SW480 (cell line): ENCODE measurements at regions not wholly inside any gene's neighbourhood (a gene's known extent, or its start where the extent isn't known, plus 50 kb on each side); places are given as distances from the start of the nearest gene placed in this dataset.

Experiments
- DNase-seq: peaks from one replicate; pipeline ENCODE4 v3.0.0-alpha.2; 2016; ENCODE audit warnings: low spot score

GRCh38 chr2:128726236-128726635, 407.6 kb upstream of the HS6ST1 start:
- no peak for DNase-seq

DNA sequence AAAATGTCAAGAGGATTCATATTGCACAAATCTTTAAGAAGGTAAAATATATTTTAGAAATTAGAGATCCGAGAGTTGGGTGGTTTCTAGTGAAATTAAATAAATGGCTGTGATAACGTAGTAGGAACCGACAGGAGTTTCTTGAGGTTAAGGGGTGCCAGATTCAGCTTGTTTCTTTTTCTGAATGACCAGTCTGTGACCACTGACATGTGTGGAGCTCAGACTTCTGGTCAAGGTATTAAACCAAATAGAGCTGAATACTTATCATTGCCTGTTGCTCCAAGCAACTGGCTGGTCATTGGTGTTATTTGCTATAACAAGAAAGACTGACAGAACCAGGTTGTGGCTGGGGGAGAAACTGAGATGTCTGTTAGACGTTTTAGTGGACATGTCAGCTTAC, 408.2 kb upstream of the HS6ST1 start:
- no peak for DNase-seq

DNA sequence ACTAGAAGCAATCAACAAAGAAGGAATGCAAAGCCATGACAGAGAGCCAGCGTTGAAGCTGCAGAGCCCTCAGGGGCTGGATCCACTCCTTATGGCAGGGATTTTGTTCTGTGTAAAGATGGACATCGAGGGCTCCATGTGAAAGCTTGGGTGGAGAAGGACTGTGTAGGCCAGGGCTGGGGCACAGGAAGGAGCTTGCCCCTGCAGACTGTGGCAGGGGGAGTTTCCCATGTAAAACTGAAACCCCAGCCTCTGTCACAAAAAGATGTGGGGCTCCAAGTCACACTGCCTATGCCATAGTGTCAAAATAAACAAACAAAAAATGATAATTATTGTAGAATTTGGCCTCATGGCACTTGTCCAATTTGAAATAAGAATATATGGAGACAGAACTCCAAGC, 408.7 kb upstream of the HS6ST1 start:
- no peak for DNase-seq

DNA sequence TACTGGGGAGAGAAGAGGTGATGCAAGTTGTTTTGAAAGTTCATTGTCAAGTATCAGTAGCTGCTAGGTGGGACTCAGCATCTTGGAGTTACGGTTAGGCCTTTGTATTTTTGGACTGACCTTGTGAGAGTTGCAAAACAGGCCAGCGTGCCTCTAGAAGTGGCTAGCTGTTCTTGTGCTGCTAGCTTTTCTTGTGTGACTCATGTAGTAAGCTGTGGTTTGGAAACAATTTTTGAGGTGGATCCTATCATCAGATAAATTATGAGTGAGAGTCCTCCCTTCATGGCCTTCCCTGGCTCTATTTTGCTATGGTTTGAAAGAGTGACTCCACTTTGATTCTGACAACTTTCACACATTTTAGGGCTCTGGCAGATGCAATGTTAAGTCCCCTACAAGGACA, 409.2 kb upstream of the HS6ST1 start:
- peak; percentile 30 for DNase-seq

GRCh38 chr2:128729051-128729450, 410.4 kb upstream of the HS6ST1 start:
- DNase-seq: no peak

DNA sequence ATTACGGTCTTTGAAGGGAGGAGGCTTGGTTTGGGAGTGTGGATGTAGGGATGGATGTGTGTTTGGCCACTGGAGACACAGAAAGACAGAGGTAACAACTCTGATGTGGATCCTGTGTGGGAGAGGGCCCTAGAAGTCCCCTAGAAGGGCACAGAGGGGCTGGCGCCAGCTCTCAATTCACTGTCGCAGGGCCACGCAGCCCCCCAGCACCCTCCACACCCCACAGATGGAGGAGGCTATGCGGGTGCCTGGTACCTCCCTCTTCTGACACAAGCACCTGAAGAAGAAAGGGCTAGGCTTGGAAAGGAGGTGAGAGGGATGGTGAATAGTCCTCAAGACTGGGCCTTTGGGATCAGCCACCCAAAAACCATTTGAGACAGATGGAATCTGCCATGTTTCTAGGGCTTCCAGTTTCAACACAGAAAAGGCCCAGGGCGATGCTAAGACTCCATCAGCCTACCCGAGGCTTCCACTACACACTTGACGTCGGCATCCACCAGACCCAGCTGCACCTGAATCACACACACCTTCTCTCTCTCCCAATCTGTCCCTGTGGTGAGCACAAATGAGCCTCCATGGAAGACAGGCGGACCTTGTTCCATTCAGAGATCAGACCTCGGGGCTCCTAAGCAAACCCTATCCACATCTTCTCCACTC, 413.5 kb upstream of the HS6ST1 start:
- no peak for DNase-seq

DNA sequence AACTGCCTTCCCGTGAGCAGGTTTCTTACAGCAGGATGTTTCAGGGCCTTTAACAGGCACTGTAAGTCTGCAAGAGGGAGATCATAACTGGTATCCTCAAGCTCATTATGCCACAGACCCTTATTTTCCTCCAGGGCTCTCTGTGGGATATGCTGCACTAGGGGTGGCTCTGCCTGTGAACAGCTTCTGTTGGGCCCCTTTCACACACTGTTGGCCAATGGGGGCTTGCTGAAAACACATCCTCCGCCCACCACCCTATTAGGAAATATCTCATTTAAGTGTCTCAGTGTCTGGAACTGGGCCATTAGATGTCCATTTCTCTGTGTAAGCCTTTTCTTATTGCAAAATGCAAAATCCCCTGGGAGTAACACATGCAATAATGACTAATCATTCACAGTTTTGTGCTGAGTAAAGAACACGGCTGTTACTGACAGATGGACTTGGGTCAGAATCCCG, 414.3 kb upstream of the HS6ST1 start:
- DNase-seq: no peak

DNA sequence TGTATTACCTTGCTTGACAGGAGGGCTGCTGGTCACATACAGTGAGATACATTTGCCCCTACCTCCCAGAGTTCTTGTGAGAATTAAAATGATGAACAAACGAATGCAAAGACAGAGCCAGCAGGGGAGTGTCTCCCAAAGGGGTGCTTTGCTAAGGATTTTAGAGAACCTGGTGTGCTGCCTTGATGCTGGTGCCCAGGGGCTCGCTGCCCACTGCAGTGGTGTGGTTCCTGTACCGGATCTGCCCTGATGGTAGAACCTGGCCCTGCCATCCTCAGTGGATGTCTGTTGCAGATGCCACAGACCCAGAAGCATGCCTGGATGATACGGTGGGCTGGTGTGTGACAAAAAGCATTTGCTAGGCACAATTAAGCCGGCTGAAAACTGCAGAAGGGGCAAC, 414.8 kb upstream of the HS6ST1 start:
- DNase-seq: no peak

GRCh38 chr2:128734521-128735295, 416.0 kb upstream of the HS6ST1 start:
- DNase-seq: no peak

GRCh38 chr2:128735296-128735960, 416.8 kb upstream of the HS6ST1 start:
- no peak for DNase-seq

- DNase-seq: no peak
These were observed 417.5 kb upstream of the HS6ST1 start for GRCh38 chr2:128736046-128736688.

- DNase-seq: peak; percentile 36
These were observed 418.2 kb upstream of the HS6ST1 start for GRCh38 chr2:128736689-128737545.

- DNase-seq: no peak
These were observed 418.8 kb upstream of the HS6ST1 start for GRCh38 chr2:128737546-128737826.

DNA sequence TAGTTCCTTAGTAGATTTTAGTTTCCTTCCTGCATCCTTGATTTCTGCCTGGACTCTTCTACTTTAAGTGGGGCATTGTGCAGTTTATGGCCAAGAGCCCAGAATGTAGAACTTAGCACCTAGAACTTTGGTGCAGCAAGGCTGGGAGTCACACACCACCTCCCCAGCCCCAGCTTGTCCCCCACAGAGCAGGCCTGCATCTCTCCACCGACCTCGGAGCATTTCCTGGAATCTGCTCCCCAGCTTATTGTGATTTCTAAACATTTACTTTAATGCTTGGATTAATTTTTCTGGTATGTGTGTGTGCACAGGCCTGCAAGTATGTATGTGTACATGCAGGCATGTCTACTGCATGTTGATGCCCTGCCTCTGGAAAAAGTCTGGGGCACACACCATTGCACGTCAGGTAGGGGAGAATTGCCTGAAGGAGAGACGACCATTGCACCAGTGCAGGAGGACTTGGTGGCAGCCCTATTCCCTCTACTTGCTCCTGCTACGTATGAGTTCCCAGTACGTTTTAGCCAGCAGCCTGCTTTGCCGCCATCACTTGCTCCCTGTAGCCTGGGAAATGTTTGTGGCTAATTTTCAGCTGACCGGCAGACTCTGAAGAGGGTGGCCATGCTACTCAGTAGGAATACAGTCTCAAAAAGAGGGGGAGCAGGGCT, 419.9 kb upstream of the HS6ST1 start:
- DNase-seq: no peak

DNA sequence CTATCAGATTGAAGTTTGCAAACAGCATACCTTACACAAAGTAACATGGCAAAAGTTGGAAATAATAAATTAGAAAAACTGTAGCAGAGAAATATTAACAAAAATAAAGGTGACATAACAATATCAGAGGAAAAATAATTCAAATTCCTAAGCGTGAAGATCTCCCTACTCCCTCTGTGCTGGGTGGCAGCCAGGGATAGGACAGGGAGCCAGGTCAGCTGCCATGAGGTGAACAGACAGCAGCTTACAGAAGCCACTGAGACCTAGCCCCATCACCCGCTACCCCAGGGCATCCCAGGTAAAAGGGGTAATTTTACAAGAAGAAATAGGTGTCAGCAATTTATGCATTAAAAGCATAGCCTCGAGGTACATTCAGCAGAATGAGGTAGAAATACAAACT, 423.8 kb upstream of the HS6ST1 start:
- no peak for DNase-seq

DNA sequence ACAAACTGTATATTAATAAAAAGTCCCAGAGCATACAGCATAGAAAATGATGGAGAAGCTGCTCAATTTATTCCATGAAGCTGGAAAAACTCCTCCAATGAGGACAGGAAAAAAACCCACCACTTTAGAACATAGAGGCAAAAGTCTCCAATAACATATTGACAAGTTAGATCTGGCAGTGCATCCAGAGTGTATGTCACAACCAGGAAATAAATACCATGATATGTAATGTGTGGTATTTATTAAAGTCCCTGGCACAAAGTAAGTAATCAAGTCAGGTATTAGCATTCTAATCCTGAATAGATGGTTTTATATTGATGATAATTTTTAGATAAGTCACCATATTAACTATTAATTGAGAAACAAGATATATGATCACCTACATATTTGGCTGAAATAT, 427.3 kb upstream of the HS6ST1 start:
- DNase-seq: no peak

DNA sequence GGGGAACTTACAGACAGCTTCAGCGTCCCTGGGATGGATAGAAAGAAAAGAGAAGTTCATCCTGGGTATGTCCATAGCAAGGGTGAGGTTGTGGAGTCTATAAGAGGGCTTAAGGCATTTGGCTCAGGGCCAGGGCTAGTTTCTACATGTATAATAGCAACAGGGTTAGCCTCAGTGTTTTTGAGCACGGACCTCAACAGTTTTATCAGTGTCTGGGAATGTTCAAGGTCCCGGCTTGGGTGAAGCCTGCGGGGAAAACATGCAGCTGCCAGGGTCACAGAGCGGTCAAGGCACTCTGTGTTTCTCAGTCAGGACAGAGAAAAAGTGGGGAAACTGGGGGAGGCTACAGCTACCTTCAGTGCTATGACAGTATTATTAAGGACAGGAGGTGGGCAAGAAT, 427.7 kb upstream of the HS6ST1 start:
- no peak for DNase-seq

- DNase-seq: no peak
These were observed 429.7 kb upstream of the HS6ST1 start for GRCh38 chr2:128748336-128748735.

DNA sequence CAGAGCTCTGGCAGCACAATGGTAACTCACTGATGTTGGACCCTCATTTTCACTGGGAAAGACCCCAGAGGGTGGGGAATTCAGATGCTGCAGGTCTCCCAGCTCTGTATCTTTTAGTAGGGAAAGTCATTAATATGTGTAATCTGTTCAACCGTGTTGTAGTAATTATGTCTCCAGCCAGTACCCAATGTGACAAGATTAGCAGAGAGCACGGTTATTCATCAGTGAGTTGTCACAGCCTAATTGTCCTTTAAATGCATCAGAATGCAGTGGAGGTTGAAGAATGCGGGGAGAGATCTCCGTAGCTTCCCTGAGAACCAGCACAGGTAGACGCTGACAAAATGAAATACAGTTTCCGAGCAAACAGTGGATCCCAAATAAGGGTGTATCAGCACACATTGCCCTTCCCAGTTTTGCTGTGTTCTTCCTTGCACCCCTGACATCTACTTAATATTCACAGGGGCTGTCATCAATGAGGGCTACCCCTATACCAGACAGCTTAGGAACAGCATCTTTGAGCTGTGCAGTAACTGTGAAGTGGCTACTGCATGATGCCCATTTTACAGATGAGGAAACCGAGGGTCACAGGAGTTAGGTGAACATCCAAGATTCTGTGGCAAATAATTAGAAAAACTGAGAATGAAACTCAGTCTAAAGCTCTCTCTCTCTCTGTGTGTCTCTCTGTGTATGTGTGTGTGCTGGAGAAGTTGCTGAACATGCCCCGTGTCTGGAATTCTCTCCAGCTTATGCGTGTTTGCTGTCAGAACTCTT, 430.4 kb upstream of the HS6ST1 start:
- DNase-seq: no peak

DNA sequence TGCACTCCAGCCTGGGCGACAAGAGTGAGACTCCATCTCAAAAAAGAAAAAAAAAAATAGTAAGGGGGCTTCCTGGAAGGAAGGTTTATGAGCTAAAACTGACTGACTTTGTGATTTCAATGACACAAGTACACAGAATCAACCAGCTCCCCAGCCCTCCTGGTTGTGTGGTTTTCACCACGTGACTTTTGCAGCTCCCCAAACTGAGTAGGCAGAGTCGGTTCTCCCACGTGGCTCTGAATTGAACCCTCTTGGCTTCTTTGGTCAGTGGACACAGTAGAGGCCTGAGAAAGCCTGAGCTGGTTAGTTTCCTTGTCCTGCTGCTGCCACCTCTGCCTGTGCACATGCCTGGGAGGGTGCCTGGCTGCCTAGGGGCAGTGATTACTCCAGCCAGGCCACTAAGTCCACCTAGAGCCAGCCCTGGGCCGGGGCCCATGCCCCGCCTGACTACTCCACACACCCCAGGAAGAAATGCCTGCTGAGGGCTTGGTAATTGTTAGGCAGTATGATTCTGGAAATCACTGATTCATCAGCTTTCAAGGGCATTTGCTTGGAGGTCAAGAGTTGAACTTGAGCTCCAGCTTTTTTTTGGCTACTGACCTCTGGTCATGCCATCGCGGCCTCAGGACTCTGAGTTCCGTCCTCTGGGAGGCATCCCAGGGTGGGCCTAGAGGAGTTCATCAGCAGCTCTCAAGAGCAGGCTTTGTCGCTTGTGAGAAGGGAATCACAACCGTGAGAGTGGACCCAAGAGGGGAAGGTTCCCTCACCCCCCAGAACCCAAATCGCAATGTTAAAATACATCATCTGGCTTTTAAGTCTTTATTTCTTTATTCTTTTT, 431.9 kb upstream of the HS6ST1 start:
- no peak for DNase-seq
